OCI-LY1 (cell line): ENCODE measurements at regions not wholly inside any gene's neighbourhood (a gene's known extent, or its start where the extent isn't known, plus 50 kb on each side); places are given as distances from the start of the nearest gene placed in this dataset.

ENCODE experiments used
- EZH2 ChIP-seq: fragments of 200-600 bp; sonication (generic), shearing (Covaris generic); IDR thresholded peaks from 2 replicates; pipeline ENCODE4 v1.8.0; 2017; ENCODE audit warnings: borderline replicate concordance, mixed run types, mild to moderate bottlenecking, antibody characterized with exemption, low read length, moderate library complexity, mixed read lengths
- TF ChIP-seq, protein P1 (sequence below): fragments of 200-600 bp; sonication (generic), shearing (Covaris generic); IDR thresholded peaks from 2 replicates; pipeline ENCODE4 v1.5.1; 2017; ENCODE audit warnings: mild to moderate bottlenecking, antibody characterized with exemption, low read length, moderate library complexity, mixed read lengths

DNA sequence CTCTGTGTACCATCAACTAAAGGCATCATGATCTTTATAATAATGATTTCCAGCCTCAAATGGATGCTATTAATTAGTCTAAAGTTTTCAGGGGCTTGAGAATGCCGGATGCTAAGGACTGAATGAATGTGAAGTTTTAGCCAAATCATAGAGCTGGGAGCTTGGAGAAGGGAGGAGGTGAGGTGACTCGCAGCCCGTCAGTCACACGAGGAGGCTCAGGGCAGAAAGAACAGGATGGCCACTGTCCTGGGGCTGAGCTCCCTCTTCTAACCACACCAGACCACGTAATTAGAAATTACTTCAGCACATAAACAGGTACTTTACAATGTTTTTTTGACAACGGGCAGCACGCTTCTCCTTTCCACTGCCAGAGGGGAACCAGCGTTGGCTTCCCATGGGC lies 222.6 kb downstream of the NPR3 start:
- TF ChIP-seq, protein P1, sequence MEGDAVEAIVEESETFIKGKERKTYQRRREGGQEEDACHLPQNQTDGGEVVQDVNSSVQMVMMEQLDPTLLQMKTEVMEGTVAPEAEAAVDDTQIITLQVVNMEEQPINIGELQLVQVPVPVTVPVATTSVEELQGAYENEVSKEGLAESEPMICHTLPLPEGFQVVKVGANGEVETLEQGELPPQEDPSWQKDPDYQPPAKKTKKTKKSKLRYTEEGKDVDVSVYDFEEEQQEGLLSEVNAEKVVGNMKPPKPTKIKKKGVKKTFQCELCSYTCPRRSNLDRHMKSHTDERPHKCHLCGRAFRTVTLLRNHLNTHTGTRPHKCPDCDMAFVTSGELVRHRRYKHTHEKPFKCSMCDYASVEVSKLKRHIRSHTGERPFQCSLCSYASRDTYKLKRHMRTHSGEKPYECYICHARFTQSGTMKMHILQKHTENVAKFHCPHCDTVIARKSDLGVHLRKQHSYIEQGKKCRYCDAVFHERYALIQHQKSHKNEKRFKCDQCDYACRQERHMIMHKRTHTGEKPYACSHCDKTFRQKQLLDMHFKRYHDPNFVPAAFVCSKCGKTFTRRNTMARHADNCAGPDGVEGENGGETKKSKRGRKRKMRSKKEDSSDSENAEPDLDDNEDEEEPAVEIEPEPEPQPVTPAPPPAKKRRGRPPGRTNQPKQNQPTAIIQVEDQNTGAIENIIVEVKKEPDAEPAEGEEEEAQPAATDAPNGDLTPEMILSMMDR = no peak
- TF ChIP-seq EZH2 = no peak
